ENCODE measurements at regions not wholly inside any gene's neighbourhood (a gene's known extent, or its start where the extent isn't known, plus 50 kb on each side); places are given as distances from the start of the nearest gene placed in this dataset.

DNA sequence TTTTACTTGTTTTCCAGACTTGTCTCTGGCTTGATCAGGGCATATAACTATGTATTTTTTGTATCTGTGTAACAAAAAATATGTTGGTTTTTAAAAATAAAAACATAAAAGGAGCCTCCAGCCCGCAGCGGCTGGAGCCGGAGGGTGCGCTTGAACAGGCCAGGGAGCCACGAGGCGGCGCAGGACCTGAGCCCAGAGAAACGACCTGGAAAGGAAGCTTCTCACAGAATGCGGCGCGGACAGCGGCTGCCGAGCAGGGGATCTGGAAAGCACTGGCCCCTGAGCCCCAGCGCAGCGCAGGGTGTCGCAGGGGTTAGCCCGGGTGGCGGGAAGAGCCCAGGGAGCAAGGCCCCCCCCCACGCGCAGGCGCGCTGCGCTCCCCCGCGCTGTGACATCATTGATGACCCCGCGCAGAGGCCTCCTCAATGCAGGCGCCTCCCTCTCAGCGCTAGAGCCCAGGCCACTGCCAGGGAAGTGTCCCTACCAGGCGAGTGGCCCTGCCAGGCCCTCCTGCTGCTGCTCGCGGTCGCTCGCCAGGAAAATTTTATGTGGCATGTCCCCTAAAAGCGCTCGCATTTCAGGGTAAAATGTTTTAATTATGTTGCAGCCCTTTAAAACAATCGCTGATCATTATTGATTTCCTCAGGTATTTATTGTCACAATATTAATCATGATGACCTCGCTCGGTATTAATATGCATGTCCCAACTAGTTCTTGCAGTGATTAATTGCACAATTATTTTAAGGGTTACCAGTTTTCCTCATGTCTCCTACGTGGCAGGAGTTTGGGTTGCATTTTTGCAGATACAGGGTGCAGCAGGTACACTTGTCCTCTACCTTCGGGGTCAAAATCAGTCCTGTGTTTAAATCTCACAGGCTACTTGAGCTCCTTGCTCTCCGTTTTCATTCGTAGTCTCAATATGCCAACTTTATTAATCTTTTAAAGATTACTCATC, 134.2 kb downstream of the USP22 start:
- Mint-ChIP-seq H3K4me1 (peaks cover 25% of the 10 kb centered on the region), H3K36me3 (0 out of 2 replicates have a peak, but pooled peaks cover 3% of the 10 kb centered on the region), H3K4me3 (peak overlapping the region; percentile 67), H3K9me3 (no peaks in the 10 kb centered on the region), H3K27ac (peak overlapping the region; percentile 95), H3K27me3 (ENCODE audit: low read depth) (no peaks in the 10 kb centered on the region)
- ATAC-seq (peak; percentile 96), DNase-seq (ENCODE audit: low spot score) (peak; percentile 92)
- ChIA-PET CTCF (interaction anchor here (0.7 to 1.7 kb wide), 5 partner anchors 16 to 135 kb away, joined by 3 to 15 read pairs (median 4); no protein-coding TSS in a partner anchor), POLR2A (interaction anchor here (0.7 kb wide), 1 partner anchor 103 kb away, joined by 3 read pairs; no protein-coding TSS in a partner anchor)
- peak; percentile 67; the same call in 1 of the 2 replicates for TF ChIP-seq CREM (CRISPR knock-in tag; IDR thresholded peaks at IDR 0.05)
- TF ChIP-seq NFYB (CRISPR knock-in tag; conservative IDR thresholded peaks at IDR 0.05; ENCODE audit: low read depth), result no peak
- TF ChIP-seq ZNF317 (CRISPR knock-in tag; IDR thresholded peaks at IDR 0.05; ENCODE audit: borderline replicate concordance, low read depth), result no peak
- TF ChIP-seq PRDM15 (CRISPR knock-in tag; IDR thresholded peaks at IDR 0.05), result peak; percentile 72
- no peak for TF ChIP-seq KAT7 (CRISPR knock-in tag; IDR thresholded peaks at IDR 0.05; ENCODE audit: borderline replicate concordance)
- no peak for TF ChIP-seq NFATC4 (CRISPR knock-in tag; IDR thresholded peaks at IDR 0.05)
- peak; percentile 45; the same call in 1 of the 2 replicates for TF ChIP-seq FOXP1 (CRISPR knock-in tag; IDR thresholded peaks at IDR 0.05; ENCODE audit: borderline replicate concordance)
- no peak for TF ChIP-seq IRF2 (CRISPR knock-in tag; IDR thresholded peaks at IDR 0.05; ENCODE audit: borderline replicate concordance, low read depth)
- TF ChIP-seq, protein P1, sequence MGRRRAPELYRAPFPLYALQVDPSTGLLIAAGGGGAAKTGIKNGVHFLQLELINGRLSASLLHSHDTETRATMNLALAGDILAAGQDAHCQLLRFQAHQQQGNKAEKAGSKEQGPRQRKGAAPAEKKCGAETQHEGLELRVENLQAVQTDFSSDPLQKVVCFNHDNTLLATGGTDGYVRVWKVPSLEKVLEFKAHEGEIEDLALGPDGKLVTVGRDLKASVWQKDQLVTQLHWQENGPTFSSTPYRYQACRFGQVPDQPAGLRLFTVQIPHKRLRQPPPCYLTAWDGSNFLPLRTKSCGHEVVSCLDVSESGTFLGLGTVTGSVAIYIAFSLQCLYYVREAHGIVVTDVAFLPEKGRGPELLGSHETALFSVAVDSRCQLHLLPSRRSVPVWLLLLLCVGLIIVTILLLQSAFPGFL (CRISPR knock-in tag; IDR thresholded peaks at IDR 0.05; ENCODE audit: borderline replicate concordance), result no peak
- no peak for TF ChIP-seq ZNF121 (CRISPR knock-in tag; IDR thresholded peaks at IDR 0.05)
- TF ChIP-seq NR3C1 (CRISPR knock-in tag; conservative IDR thresholded peaks at IDR 0.05; ENCODE audit: low read depth), result no peak
- no peak for TF ChIP-seq OVOL2 (CRISPR knock-in tag; IDR thresholded peaks at IDR 0.05; ENCODE audit: borderline replicate concordance)
- no peak for TF ChIP-seq HMGA2 (CRISPR knock-in tag; IDR thresholded peaks at IDR 0.05)
- TF ChIP-seq, protein P2, sequence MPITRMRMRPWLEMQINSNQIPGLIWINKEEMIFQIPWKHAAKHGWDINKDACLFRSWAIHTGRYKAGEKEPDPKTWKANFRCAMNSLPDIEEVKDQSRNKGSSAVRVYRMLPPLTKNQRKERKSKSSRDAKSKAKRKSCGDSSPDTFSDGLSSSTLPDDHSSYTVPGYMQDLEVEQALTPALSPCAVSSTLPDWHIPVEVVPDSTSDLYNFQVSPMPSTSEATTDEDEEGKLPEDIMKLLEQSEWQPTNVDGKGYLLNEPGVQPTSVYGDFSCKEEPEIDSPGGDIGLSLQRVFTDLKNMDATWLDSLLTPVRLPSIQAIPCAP (CRISPR knock-in tag; IDR thresholded peaks at IDR 0.05), result no peak
- peak; percentile 95 for TF ChIP-seq E2F5 (CRISPR knock-in tag; IDR thresholded peaks at IDR 0.05)
- no peak for TF ChIP-seq PRRX2 (CRISPR knock-in tag; IDR thresholded peaks at IDR 0.05)
- no peak for TF ChIP-seq ATF1 (CRISPR knock-in tag; IDR thresholded peaks at IDR 0.05)
- no peak for TF ChIP-seq TEAD4 (CRISPR knock-in tag; IDR thresholded peaks at IDR 0.05)
- TF ChIP-seq, protein P3, sequence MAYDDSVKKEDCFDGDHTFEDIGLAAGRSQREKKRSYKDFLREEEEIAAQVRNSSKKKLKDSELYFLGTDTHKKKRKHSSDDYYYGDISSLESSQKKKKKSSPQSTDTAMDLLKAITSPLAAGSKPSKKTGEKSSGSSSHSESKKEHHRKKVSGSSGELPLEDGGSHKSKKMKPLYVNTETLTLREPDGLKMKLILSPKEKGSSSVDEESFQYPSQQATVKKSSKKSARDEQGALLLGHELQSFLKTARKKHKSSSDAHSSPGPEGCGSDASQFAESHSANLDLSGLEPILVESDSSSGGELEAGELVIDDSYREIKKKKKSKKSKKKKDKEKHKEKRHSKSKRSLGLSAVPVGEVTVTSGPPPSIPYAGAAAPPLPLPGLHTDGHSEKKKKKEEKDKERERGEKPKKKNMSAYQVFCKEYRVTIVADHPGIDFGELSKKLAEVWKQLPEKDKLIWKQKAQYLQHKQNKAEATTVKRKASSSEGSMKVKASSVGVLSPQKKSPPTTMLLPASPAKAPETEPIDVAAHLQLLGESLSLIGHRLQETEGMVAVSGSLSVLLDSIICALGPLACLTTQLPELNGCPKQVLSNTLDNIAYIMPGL (CRISPR knock-in tag; IDR thresholded peaks at IDR 0.05), result 0 out of 2 replicates have a peak, but pooled peaks have one; percentile 54
- TF ChIP-seq JUN (CRISPR knock-in tag; IDR thresholded peaks at IDR 0.05), result no peak
- TF ChIP-seq ELF4 (CRISPR knock-in tag; IDR thresholded peaks at IDR 0.05; ENCODE audit: low read depth), result no peak
- TF ChIP-seq, protein P4, sequence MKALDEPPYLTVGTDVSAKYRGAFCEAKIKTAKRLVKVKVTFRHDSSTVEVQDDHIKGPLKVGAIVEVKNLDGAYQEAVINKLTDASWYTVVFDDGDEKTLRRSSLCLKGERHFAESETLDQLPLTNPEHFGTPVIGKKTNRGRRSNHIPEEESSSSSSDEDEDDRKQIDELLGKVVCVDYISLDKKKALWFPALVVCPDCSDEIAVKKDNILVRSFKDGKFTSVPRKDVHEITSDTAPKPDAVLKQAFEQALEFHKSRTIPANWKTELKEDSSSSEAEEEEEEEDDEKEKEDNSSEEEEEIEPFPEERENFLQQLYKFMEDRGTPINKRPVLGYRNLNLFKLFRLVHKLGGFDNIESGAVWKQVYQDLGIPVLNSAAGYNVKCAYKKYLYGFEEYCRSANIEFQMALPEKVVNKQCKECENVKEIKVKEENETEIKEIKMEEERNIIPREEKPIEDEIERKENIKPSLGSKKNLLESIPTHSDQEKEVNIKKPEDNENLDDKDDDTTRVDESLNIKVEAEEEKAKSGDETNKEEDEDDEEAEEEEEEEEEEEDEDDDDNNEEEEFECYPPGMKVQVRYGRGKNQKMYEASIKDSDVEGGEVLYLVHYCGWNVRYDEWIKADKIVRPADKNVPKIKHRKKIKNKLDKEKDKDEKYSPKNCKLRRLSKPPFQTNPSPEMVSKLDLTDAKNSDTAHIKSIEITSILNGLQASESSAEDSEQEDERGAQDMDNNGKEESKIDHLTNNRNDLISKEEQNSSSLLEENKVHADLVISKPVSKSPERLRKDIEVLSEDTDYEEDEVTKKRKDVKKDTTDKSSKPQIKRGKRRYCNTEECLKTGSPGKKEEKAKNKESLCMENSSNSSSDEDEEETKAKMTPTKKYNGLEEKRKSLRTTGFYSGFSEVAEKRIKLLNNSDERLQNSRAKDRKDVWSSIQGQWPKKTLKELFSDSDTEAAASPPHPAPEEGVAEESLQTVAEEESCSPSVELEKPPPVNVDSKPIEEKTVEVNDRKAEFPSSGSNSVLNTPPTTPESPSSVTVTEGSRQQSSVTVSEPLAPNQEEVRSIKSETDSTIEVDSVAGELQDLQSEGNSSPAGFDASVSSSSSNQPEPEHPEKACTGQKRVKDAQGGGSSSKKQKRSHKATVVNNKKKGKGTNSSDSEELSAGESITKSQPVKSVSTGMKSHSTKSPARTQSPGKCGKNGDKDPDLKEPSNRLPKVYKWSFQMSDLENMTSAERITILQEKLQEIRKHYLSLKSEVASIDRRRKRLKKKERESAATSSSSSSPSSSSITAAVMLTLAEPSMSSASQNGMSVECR (CRISPR knock-in tag; IDR thresholded peaks at IDR 0.05; ENCODE audit: borderline replicate concordance), result 0 out of 2 replicates have a peak, but pooled peaks have one; percentile 40
- TF ChIP-seq MXD4 (CRISPR knock-in tag; IDR thresholded peaks at IDR 0.05; ENCODE audit: borderline replicate concordance), result no peak
